IPS DF 6.9 (cell line): ENCODE measurements at regions not wholly inside any gene's neighbourhood (a gene's known extent, or its start where the extent isn't known, plus 50 kb on each side); places are given as distances from the start of the nearest gene placed in this dataset.

ENCODE experiments used
- DNase-seq: peaks from one replicate; pipeline ENCODE4 v3.0.0-alpha.2; 2013; ENCODE audit warnings: low read depth, low spot score
- H3K27ac ChIP-seq: one replicate; pipeline ENCODE4 v1.5.1; 2013; ENCODE audit warnings: low read length, control low read depth
- H3K27me3 ChIP-seq: 2 replicates; pipeline ENCODE4 v1.6.1; 2013; ENCODE audit warnings: mild to moderate bottlenecking, low read length; ENCODE audit not compliant: control insufficient read depth, insufficient read depth
- H3K36me3 ChIP-seq: 2 replicates; pipeline ENCODE4 v1.6.1; 2013; ENCODE audit warnings: low read length; ENCODE audit not compliant: control insufficient read depth, insufficient read depth
- H3K4me1 ChIP-seq: 2 replicates; pipeline ENCODE4 v1.6.1; 2013; ENCODE audit warnings: low read length; ENCODE audit not compliant: control insufficient read depth, insufficient read depth
- H3K4me3 ChIP-seq: 2 replicates; pipeline ENCODE4 v1.5.1; 2013; ENCODE audit warnings: mild to moderate bottlenecking, low read length
- H3K9me3 ChIP-seq: 2 replicates; pipeline ENCODE4 v1.6.1; 2013; ENCODE audit warnings: low read length, inconsistent platforms; ENCODE audit not compliant: control insufficient read depth, insufficient read depth
- WGBS: extraction: QIAGEN DNeasy Blood & Tissue Kit; methylation state at CpG from one replicate; pipeline ENCODE4 v1.1.7; 2013; ENCODE audit warnings: mixed read lengths, missing lambda C conversion rate; ENCODE audit not compliant: insufficient read length, insufficient coverage; 5-methylcytosine and 5-hydroxymethylcytosine counted together

GRCh38 chr4:126682250-126682649, 950.5 kb upstream of the INTU start:
- Histone ChIP-seq H3K36me3 (no peaks in the 10 kb centered on the region), H3K9me3 (no peaks in the 10 kb centered on the region), H3K27me3 (no peaks in the 10 kb centered on the region), H3K4me3 (no peak overlapping the region), H3K4me1 (no peaks in the 10 kb centered on the region), H3K27ac (no peak overlapping the region)
- no peak for DNase-seq

DNA sequence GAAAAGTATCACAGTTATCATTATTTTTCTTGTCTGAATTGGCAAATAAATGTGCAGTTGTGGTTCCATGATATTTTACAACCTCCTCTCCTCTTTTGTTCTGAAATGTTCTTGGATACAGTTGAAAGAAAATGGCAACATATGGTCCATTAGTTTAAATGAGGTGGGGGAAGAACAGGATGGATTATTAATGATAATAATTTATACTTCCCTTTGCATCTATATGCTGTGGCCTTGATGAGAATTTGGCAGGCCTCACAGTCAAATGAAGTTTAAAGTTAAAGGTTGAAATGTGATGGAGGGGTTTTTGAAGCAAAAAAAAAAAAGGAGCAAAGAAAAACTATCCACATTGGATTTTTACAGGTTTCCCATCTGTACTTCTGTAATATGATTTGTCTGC, 946.3 kb upstream of the INTU start:
- DNase-seq, result no peak
- H3K27me3 ChIP-seq, result no peaks in the 10 kb centered on the region
- no peaks in the 10 kb centered on the region for H3K9me3 ChIP-seq
- H3K27ac ChIP-seq, result no peak overlapping the region
- no peaks in the 10 kb centered on the region for H3K4me1 ChIP-seq
- no peaks in the 10 kb centered on the region for H3K36me3 ChIP-seq
- H3K4me3 ChIP-seq, result no peak overlapping the region

DNA sequence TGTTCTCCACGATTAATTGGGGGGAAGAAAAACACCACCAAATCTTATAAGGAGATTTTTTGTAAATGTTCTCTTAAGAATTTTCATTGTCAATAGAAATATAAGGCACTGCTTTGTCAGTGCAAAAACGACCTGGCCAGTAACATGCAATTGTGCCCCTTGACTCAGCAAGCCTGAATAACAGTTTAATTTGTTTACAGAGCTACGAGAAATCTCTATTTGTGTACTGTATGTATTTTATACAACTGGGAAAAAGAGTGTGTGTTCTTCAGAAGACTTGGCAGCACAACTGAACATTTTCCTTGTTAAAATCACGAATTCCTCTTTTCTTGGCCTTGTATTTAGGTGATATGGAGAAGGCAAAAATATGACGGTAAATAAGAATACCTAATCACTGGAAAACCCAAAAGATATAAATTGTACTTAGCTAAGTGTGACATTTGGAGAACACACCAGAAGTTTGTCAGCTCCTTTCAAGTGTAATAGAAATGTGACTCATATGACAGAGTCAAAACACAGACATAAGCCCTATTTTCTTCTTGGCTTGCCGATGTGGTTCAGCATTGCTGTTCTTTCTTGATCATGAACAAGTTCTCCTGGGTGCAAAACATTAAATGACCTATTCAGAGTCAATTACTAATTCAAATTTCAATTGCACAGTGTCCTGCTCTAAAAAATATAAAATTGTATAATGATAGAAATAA, 945.0 kb upstream of the INTU start:
- no peak overlapping the region for H3K4me3 ChIP-seq
- no CpG with 5 or more reads among the region's 6 CpGs for WGBS
- H3K27ac ChIP-seq, result no peak overlapping the region
- DNase-seq, result no peak
- H3K4me1 ChIP-seq, result no peaks in the 10 kb centered on the region
- H3K9me3 ChIP-seq, result no peaks in the 10 kb centered on the region
- no peaks in the 10 kb centered on the region for H3K36me3 ChIP-seq
- H3K27me3 ChIP-seq, result no peaks in the 10 kb centered on the region

GRCh38 chr4:126691797-126692196, 941.0 kb upstream of the INTU start:
- H3K4me1 ChIP-seq, result no peaks in the 10 kb centered on the region
- no peaks in the 10 kb centered on the region for H3K9me3 ChIP-seq
- H3K36me3 ChIP-seq, result no peaks in the 10 kb centered on the region
- no peak overlapping the region for H3K27ac ChIP-seq
- no peaks in the 10 kb centered on the region for H3K27me3 ChIP-seq
- no peak for DNase-seq
- H3K4me3 ChIP-seq, result no peak overlapping the region
- WGBS, result no CpG with 5 or more reads among the region's 1 CpG

- no CpG with 5 or more reads among the region's 1 CpG for WGBS
- Histone ChIP-seq H3K27ac (no peak overlapping the region), H3K9me3 (no peaks in the 10 kb centered on the region), H3K4me3 (no peak overlapping the region), H3K27me3 (no peaks in the 10 kb centered on the region), H3K4me1 (no peaks in the 10 kb centered on the region), H3K36me3 (no peaks in the 10 kb centered on the region)
- DNase-seq, result no peak
Observed at GRCh38 chr4:126697748-126698147, 935.0 kb upstream of the INTU start.

- no peak overlapping the region for H3K27ac ChIP-seq
- no peak for DNase-seq
- H3K4me3 ChIP-seq, result no peak overlapping the region
- H3K9me3 ChIP-seq, result no peaks in the 10 kb centered on the region
- H3K27me3 ChIP-seq, result no peaks in the 10 kb centered on the region
- no peaks in the 10 kb centered on the region for H3K4me1 ChIP-seq
- no peaks in the 10 kb centered on the region for H3K36me3 ChIP-seq
- WGBS, result no CpG with 5 or more reads among the region's 3 CpGs
Observed at GRCh38 chr4:126698224-126698623, 934.5 kb upstream of the INTU start.

GRCh38 chr4:126701756-126702155, 931.0 kb upstream of the INTU start:
- Histone ChIP-seq H3K4me1 (no peaks in the 10 kb centered on the region), H3K27me3 (no peaks in the 10 kb centered on the region), H3K4me3 (no peak overlapping the region), H3K36me3 (no peaks in the 10 kb centered on the region), H3K9me3 (no peaks in the 10 kb centered on the region), H3K27ac (no peak overlapping the region)
- DNase-seq, result no peak
- WGBS, result no CpG with 5 or more reads among the region's 2 CpGs

GRCh38 chr4:126702747-126703146, 930.0 kb upstream of the INTU start:
- Histone ChIP-seq H3K4me1 (no peaks in the 10 kb centered on the region), H3K36me3 (no peaks in the 10 kb centered on the region), H3K27ac (no peak overlapping the region), H3K9me3 (no peaks in the 10 kb centered on the region), H3K27me3 (no peaks in the 10 kb centered on the region), H3K4me3 (no peak overlapping the region)
- whole genome bisulfite sequencing, result no CpG with 5 or more reads among the region's 1 CpG
- DNase-seq, result no peak

- Histone ChIP-seq H3K36me3 (no peaks in the 10 kb centered on the region), H3K4me3 (no peak overlapping the region), H3K27ac (no peak overlapping the region), H3K4me1 (no peaks in the 10 kb centered on the region), H3K9me3 (no peaks in the 10 kb centered on the region), H3K27me3 (no peaks in the 10 kb centered on the region)
- WGBS, result no CpG with 5 or more reads among the region's 3 CpGs
- no peak for DNase-seq
Observed at GRCh38 chr4:126705266-126705665, 927.5 kb upstream of the INTU start.

- Histone ChIP-seq H3K4me3 (no peak overlapping the region), H3K36me3 (no peaks in the 10 kb centered on the region), H3K27me3 (no peaks in the 10 kb centered on the region), H3K27ac (no peak overlapping the region), H3K9me3 (no peaks in the 10 kb centered on the region), H3K4me1 (no peaks in the 10 kb centered on the region)
- DNase-seq, result no peak
- WGBS, result no CpG with 5 or more reads among the region's 2 CpGs
Observed at GRCh38 chr4:126708716-126709115, 924.0 kb upstream of the INTU start.

DNA sequence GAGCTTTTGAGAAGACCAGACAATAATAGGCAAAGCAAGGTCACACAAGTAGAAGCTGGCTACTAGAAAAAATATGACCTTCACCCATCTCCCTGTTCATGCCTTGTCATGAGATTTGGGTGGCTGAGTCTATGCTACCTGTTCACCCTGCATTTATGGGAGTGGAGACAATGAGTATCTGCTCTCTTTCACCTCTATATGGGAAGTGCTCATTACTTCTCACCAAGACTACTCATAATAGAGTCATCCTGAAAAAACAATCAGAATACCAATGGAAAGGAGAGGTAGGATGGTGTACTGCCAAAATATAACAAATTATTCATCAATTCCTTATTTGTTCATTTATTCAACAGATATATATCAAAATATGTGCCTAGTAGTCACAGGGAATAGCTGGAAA, 921.8 kb upstream of the INTU start:
- Histone ChIP-seq H3K9me3 (no peaks in the 10 kb centered on the region), H3K27me3 (no peaks in the 10 kb centered on the region), H3K4me3 (no peak overlapping the region), H3K4me1 (peaks cover 2% of the 10 kb centered on the region; the same call in 1 of the 2 replicates), H3K27ac (no peak overlapping the region), H3K36me3 (no peaks in the 10 kb centered on the region)
- no peak for DNase-seq
